ENCODE measurements at regions not wholly inside any gene's neighbourhood (a gene's known extent, or its start where the extent isn't known, plus 50 kb on each side); places are given as distances from the start of the nearest gene placed in this dataset.
"Not testable (repeated sequence)": the region's sequence is repeated elsewhere in the genome, so short reads cannot be mapped to it uniquely, and the experiment has no call there.

DNA sequence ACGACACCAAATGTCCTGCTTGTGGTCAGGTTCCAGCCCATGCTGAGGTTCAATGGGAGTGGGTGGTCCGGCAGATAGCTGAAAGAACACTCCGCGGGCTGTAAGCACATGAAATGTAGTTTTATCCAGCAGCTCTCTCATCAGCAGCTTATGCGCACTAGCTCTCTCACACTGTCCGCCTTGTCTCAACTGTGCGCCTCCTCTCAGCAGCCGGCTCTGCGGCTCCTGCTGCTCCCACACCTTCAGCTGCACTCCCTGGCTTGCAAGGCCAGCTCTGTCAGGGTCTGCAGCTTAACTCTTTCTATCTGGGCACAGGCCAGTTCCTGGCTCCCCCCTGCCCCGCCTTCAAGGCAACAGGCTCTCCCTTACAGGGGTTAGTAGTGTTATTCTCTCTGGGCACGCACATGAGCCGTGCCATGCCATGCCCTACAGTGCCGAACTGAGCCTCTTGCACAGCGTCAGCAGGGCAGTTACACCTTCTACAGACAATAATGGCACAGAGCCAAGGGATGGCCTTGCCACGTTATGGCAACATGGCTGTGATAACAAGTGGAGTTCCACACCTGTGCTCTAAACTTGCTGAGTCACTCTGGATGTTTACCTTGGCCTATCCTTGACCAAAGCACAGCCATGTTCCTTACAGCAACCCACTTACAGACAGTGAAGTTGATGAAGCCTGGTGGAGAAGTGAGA is 84.0 kb upstream of the LRFN2 start:
- WGBS, 2 donors, result 78 to 85% methylated on average over 15 of the region's 15 CpGs

GRCh38 chr6:40669343-40669742 is 82.2 kb upstream of the LRFN2 start:
- no peak for DNase-seq (ENCODE audit: low spot score in 2 of 2)
- no peak overlapping the region for H3K4me3 ChIP-seq (ENCODE audit: low read depth, poor library complexity, severe bottlenecking)
- 67 to 72% methylated on average over 3 of the region's 3 CpGs for WGBS, 2 donors
- intact Hi-C loops (cut with DNase I; ENCODE audit: low total_unique reads), result no loop called here
- TF ChIP-seq POLR2A (IDR thresholded peaks at IDR 0.05) (no peak), CTCF (IDR thresholded peaks at IDR 0.05) (no peak)

More for the DNA sequence above, 84.0 kb upstream of the LRFN2 start:
- intact Hi-C loops (cut with DNase I; ENCODE audit: low total_unique reads), result no loop called here
- H3K4me3 ChIP-seq (ENCODE audit: low read depth, poor library complexity, severe bottlenecking), result no peak overlapping the region
- DNase-seq (ENCODE audit: low spot score in 2 of 2), result no peak
- no peak for TF ChIP-seq POLR2A (IDR thresholded peaks at IDR 0.05)
- TF ChIP-seq CTCF (IDR thresholded peaks at IDR 0.05), result no peak

DNA sequence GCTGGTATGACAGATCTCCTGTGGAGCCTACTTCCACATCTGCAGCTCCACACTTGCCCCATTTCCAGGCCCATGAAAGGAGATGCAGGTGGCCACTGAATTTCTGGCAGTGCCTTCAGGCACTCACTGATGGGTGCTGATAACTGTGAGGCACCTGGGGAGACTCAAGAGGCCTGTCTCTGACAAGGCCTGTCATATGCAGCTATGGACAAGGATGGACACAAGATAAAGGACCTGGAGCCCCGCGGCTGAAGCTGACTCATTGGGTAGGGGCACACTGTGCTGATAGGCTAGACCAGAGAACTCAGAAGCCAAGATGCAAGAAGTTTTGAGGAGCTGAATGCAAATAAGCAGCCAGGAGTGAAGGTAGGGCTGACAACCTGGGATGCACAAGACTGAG is 81.0 kb upstream of the LRFN2 start:
- no peak for TF ChIP-seq POLR2A (IDR thresholded peaks at IDR 0.05)
- TF ChIP-seq CTCF (IDR thresholded peaks at IDR 0.05), result no peak
- intact Hi-C loops (cut with DNase I; ENCODE audit: low total_unique reads), result no loop called here
- WGBS, 2 donors, result 90 to 95% methylated on average over 2 of the region's 2 CpGs
- no peak overlapping the region for H3K4me3 ChIP-seq (ENCODE audit: low read depth, poor library complexity, severe bottlenecking)
- no peak for DNase-seq (ENCODE audit: low spot score in 2 of 2)

GRCh38 chr6:40666530-40666929 is 79.4 kb upstream of the LRFN2 start:
- DNase-seq (ENCODE audit: low spot score in 2 of 2), result no peak
- no peak overlapping the region for H3K4me3 ChIP-seq (ENCODE audit: low read depth, poor library complexity, severe bottlenecking)
- WGBS, 2 donors, result 40 to 41% methylated on average over 4 of the region's 4 CpGs
- intact Hi-C loops (cut with DNase I; ENCODE audit: low total_unique reads), result no loop called here
- TF ChIP-seq CTCF (IDR thresholded peaks at IDR 0.05) (no peak), POLR2A (IDR thresholded peaks at IDR 0.05) (no peak)

- intact Hi-C loops (cut with DNase I; ENCODE audit: low total_unique reads), result no loop called here
- H3K4me3 ChIP-seq (ENCODE audit: low read depth, poor library complexity, severe bottlenecking), result no peak overlapping the region
- TF ChIP-seq POLR2A (IDR thresholded peaks at IDR 0.05) (no peak), CTCF (IDR thresholded peaks at IDR 0.05) (no peak)
- 77 to 87% methylated on average over 2 of the region's 2 CpGs for WGBS, 2 donors
- no peak for DNase-seq (ENCODE audit: low spot score in 2 of 2)
Observed at GRCh38 chr6:40661726-40662125, 74.6 kb upstream of the LRFN2 start.

DNA sequence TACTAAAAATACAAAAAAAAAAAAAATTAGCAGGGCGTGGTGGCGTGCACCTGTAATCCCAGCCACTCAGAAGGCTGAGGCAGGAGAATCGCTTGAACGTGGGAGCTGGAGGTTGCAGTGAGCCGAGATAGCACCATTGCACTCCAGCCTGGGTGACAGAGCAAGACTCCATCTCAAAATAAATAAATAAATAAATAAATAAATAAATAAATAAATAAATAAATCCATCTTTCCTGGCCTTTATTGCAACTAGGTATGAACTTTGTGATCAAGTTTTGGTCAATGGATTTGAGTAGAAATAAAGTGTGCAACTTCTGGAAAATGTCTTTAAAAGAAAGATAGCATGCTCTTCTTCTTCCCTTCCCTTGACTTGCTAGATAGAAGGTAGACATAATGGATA is 69.6 kb upstream of the LRFN2 start:
- H3K4me3 ChIP-seq (ENCODE audit: low read depth, poor library complexity, severe bottlenecking); intact Hi-C loops (cut with DNase I; ENCODE audit: low total_unique reads); DNase-seq (ENCODE audit: low spot score in 2 of 2): not testable (repeated sequence)
- WGBS, 2 donors, result 91 to 96% methylated on average over 5 of the region's 5 CpGs
